Lung (tissue), 11 donors: ENCODE measurements at regions not wholly inside any gene's neighbourhood (a gene's known extent, or its start where the extent isn't known, plus 50 kb on each side); places are given as distances from the start of the nearest gene placed in this dataset.

Experiments
- ATAC-seq: fragments of 200-7000 bp; cut with Tn5 transposase; one replicate; pipeline ENCODE4 v1.9.1; 2020; ENCODE audit warnings: moderate number of reproducible peaks; ENCODE audit not compliant: insufficient read depth, low FRiP score
- DNase-seq, 3 donors: peaks; one replicate each; pipeline ENCODE4 v3.0.0-alpha.2; 2013 to 2017
- H3K27ac ChIP-seq, 2 donors: one replicate each; pipeline ENCODE4 v1.5.1; 2013; ENCODE audit warnings: mild to moderate bottlenecking in 2 of 2, moderate library complexity in 2 of 2, control low read depth in 1 of 2, inconsistent platforms in 1 of 2, low read depth in 1 of 2, low read length in 1 of 2
- H3K27me3 ChIP-seq, 3 donors: one replicate each; pipeline ENCODE4 v1.5.1; 2013; ENCODE audit warnings: low read length in 2 of 3; ENCODE audit not compliant: control insufficient read depth in 3 of 3, insufficient read depth in 3 of 3
- H3K36me3 ChIP-seq, 4 donors: one replicate each; pipeline ENCODE4 v1.5.1; 2013; ENCODE audit warnings: low read length in 4 of 4, mild to moderate bottlenecking in 1 of 4, moderate library complexity in 1 of 4; ENCODE audit not compliant: control insufficient read depth in 4 of 4, insufficient read depth in 4 of 4
- H3K4me1 ChIP-seq, 5 donors: one replicate each; pipeline ENCODE4 v1.5.1; 2013; ENCODE audit warnings: low read length in 5 of 5, mild to moderate bottlenecking in 2 of 5, moderate library complexity in 1 of 5; ENCODE audit not compliant: control insufficient read depth in 5 of 5, insufficient read depth in 5 of 5
- H3K4me3 ChIP-seq: one replicate; pipeline ENCODE4 v1.5.1; 2013; ENCODE audit warnings: mild to moderate bottlenecking, control low read depth, moderate library complexity
- H3K9ac ChIP-seq, 2 donors: one replicate each; pipeline ENCODE4 v1.5.1; 2013; ENCODE audit warnings: low read length in 2 of 2, control low read depth in 1 of 2; ENCODE audit not compliant: insufficient read depth in 1 of 2
- H3K9me3 ChIP-seq, 4 donors: one replicate each; pipeline ENCODE4 v1.5.1; 2013; ENCODE audit warnings: low read length in 3 of 4, mild to moderate bottlenecking in 1 of 4, moderate library complexity in 1 of 4; ENCODE audit not compliant: control insufficient read depth in 4 of 4, insufficient read depth in 3 of 4
- WGBS, 2 donors: extraction: QIAGEN DNeasy Blood & Tissue Kit; methylation state at CpG; one replicate each; pipeline ENCODE4 v1.1.7; 2013; 5-methylcytosine and 5-hydroxymethylcytosine counted together
- TF ChIP-seq, protein P1 (sequence below): IDR thresholded peaks from 2 replicates; pipeline ENCODE4 v1.5.1; 2012; ENCODE audit warnings: mild to moderate bottlenecking; ENCODE audit errors: control extremely low read depth, extremely low read depth
- donor health status: control.
- donor health status: control.
- donor health status: Bipolar disorder and iron deficiency.
- donor health status: healthy.
- donor health status: DM: yes; HTN: yes; CAD: no.

DNA sequence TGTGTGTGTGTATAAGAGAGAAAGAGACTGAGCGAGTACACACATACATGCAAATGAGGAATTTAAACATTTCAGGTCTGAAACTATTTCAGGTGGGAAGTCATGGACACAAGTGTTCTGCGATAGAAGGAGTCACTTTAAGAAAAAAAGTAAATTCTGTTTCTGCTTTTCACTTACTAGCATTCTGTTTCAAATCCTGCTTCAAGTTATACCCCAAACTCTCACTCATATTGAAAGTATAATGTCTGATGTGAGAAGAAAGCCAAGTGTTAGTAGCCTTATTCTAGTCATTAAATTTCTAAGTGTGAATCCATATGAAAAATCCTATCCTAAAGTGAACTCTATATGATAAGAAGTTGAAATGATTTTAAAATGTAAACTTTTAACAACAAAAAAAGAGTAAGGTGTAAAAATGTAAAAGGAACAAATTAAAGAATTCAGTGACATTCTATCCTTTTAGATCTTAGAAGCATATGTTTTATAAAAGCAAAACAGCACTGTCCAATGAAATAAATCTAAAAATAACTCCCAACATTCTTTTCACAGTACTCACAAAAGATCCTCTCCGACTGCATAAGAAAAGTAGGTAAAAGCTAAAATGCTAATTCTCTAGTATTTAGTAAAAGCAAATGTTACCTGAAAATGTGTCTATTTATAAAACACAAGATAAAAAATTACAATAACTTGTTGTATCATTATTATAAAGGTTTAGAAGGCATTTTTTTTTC is 570.6 kb downstream of the ZEB2 start:
- peaks cover 4 to 9% (median 7%) of the 10 kb centered on the region in 4 donors for H3K36me3 ChIP-seq
- peak overlapping the region in 1 of 2 donors; percentile 47 for H3K9ac ChIP-seq
- no peaks in the 10 kb centered on the region for H3K9me3 ChIP-seq
- peaks cover 0 to 54% (median 0%) of the 10 kb centered on the region in 5 donors for H3K4me1 ChIP-seq
- no peak overlapping the region for H3K4me3 ChIP-seq
- TF ChIP-seq, protein P1, sequence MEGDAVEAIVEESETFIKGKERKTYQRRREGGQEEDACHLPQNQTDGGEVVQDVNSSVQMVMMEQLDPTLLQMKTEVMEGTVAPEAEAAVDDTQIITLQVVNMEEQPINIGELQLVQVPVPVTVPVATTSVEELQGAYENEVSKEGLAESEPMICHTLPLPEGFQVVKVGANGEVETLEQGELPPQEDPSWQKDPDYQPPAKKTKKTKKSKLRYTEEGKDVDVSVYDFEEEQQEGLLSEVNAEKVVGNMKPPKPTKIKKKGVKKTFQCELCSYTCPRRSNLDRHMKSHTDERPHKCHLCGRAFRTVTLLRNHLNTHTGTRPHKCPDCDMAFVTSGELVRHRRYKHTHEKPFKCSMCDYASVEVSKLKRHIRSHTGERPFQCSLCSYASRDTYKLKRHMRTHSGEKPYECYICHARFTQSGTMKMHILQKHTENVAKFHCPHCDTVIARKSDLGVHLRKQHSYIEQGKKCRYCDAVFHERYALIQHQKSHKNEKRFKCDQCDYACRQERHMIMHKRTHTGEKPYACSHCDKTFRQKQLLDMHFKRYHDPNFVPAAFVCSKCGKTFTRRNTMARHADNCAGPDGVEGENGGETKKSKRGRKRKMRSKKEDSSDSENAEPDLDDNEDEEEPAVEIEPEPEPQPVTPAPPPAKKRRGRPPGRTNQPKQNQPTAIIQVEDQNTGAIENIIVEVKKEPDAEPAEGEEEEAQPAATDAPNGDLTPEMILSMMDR, result no peak
- ATAC-seq (no peak), DNase-seq (peak in 2 of 3 donors; percentile 25 to 37)
- no peaks in the 10 kb centered on the region for H3K27me3 ChIP-seq
- H3K27ac ChIP-seq, result no peak overlapping the region
- WGBS, 2 donors, result 84 to 93% methylated on average over 3 of the region's 3 CpGs

DNA sequence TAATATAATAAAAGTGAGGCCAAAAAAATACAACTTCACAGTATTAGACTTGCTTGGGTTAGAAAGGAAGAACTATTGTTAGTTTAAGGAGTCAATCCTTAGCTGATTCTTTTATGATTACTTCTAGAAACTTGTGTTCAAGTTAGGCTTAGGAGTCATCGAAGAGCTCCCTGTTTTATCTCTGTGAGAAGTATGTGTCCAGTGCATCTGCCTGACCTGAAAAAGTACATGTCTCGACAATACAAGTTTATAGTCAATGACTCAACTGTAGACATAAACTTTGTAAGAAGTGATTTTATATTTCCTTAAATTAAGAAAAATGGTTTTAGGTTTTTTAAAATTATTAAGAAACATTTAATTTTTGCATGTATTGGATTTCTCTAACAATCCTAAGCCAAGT is 571.2 kb downstream of the ZEB2 start:
- no peak overlapping the region for H3K27ac ChIP-seq
- TF ChIP-seq, protein P1, result no peak
- no peak for ATAC-seq

DNA sequence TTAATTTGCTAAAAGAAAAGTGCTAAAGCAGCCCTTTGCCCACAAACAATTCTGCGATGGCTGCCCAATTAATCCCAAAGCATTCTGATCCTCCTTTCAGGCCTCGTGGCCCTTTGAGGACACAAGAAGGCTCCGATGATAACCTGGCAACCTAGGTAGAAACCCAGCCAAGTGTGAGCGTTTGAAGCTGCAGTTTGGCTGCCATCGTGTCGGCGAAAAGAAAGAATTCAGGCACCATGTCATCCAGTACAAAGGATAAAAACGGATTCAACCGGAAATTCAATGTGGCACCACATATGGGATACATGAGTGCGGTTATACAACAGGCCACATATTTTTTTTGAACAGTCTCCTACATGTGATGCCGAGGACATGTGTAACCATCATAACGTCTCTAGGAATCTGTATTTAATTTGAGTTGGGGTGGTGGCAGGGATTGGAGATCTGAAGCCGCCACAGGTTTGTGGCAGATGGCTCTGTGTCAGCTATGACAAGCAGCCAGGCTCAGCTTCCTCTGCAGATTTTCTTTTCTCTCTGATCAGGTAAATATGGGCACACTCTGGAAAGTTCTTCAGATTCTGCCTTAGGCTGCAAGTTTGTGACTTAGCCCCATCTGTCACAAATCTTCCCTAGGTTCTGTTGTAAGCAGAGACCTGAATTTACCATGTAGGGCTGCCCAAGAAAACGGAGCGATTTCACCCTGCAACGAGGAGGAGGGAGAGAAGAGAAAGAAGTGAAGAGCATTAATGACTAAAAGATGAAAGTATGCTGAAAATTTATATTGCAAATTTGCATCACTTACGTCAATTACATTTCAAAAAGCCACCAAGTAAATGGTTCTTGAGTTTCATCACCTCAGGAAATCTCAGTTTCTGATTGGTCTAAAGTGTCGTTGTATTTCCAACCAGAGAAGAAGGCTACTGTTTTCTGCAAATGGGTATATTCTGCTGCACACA is 573.2 kb downstream of the ZEB2 start:
- no peaks in the 10 kb centered on the region for H3K9me3 ChIP-seq
- H3K27me3 ChIP-seq, result no peaks in the 10 kb centered on the region
- WGBS, 2 donors, result 95 to 96% methylated on average over 18 of the region's 18 CpGs

More for the DNA sequence above, 571.2 kb downstream of the ZEB2 start:
- Histone ChIP-seq H3K36me3 (peaks cover 4 to 9% (median 7%) of the 10 kb centered on the region in 4 donors), H3K4me3 (no peak overlapping the region), H3K27me3 (no peaks in the 10 kb centered on the region), H3K9ac (peak overlapping the region in 1 of 2 donors; percentile 2), H3K4me1 (peaks cover 0 to 48% (median 0%) of the 10 kb centered on the region in 5 donors), H3K9me3 (no peaks in the 10 kb centered on the region)
- whole genome bisulfite sequencing, 2 donors, result 93 to 95% methylated on average over 2 of the region's 2 CpGs
- DNase-seq, result peak in 1 of 3 donors; percentile 15

More for the DNA sequence above, 573.2 kb downstream of the ZEB2 start:
- TF ChIP-seq, protein P1, result no peak
- DNase-seq (no peak), ATAC-seq (no peak)
- no peak overlapping the region for H3K9ac ChIP-seq
- H3K36me3 ChIP-seq, result peaks cover 4 to 9% (median 7%) of the 10 kb centered on the region in 4 donors
- H3K4me3 ChIP-seq, result no peak overlapping the region
- peaks cover 0 to 29% (median 0%) of the 10 kb centered on the region in 5 donors for H3K4me1 ChIP-seq
- no peak overlapping the region for H3K27ac ChIP-seq
